CD4-positive, alpha-beta T cell treated with Interleukin-15 for 4 hours (primary cell): ENCODE measurements at regions not wholly inside any gene's neighbourhood (a gene's known extent, or its start where the extent isn't known, plus 50 kb on each side); places are given as distances from the start of the nearest gene placed in this dataset.

ENCODE experiments used
- DNase-seq: peaks from one replicate; pipeline ENCODE4 v3.0.0-alpha.2; 2020; ENCODE audit warnings: low spot score

- no peak for DNase-seq
These were observed 64.8 kb downstream of the PDCL3 start for GRCh38 chr2:100627330-100628300.

- DNase-seq = no peak
These were observed 65.7 kb downstream of the PDCL3 start for GRCh38 chr2:100628506-100628905.

GRCh38 chr2:100629309-100629708 lies 66.5 kb downstream of the PDCL3 start:
- no peak for DNase-seq

- no peak for DNase-seq
These were observed 67.7 kb downstream of the PDCL3 start for GRCh38 chr2:100630473-100630977.

- no peak for DNase-seq
These were observed 69.2 kb downstream of the PDCL3 start for GRCh38 chr2:100632037-100632436.

- no peak for DNase-seq
These were observed 70.0 kb downstream of the PDCL3 start for GRCh38 chr2:100632759-100633158.

- DNase-seq = no peak
These were observed 77.0 kb downstream of the PDCL3 start for GRCh38 chr2:100639588-100640390.

GRCh38 chr2:100640431-100641124 lies 77.8 kb downstream of the PDCL3 start:
- no peak for DNase-seq

GRCh38 chr2:100641125-100641435 lies 78.3 kb downstream of the PDCL3 start:
- DNase-seq = no peak

- no peak for DNase-seq
These were observed 79.6 kb downstream of the PDCL3 start for GRCh38 chr2:100642425-100642824.

- no peak for DNase-seq
These were observed 80.7 kb downstream of the PDCL3 start for GRCh38 chr2:100643467-100643866.

GRCh38 chr2:100643906-100644501 lies 81.2 kb downstream of the PDCL3 start:
- peak; percentile 52 for DNase-seq

GRCh38 chr2:100645695-100646429 lies 83.1 kb downstream of the PDCL3 start:
- DNase-seq = no peak

GRCh38 chr2:100647709-100648108 lies 84.9 kb downstream of the PDCL3 start:
- DNase-seq = no peak

GRCh38 chr2:100650151-100650550 lies 87.4 kb downstream of the PDCL3 start:
- DNase-seq = no peak

GRCh38 chr2:100653449-100654035 lies 90.7 kb downstream of the PDCL3 start:
- DNase-seq = peak; percentile 9

- DNase-seq = no peak
These were observed 91.8 kb downstream of the PDCL3 start for GRCh38 chr2:100654611-100655010.

- DNase-seq = no peak
These were observed 92.7 kb downstream of the PDCL3 start for GRCh38 chr2:100655446-100655845.

GRCh38 chr2:100655936-100656534 lies 93.2 kb downstream of the PDCL3 start:
- DNase-seq = no peak

GRCh38 chr2:100658017-100658416 lies 95.2 kb downstream of the PDCL3 start:
- DNase-seq = no peak
